ENCODE measurements at regions not wholly inside any gene's neighbourhood (a gene's known extent, or its start where the extent isn't known, plus 50 kb on each side); places are given as distances from the start of the nearest gene placed in this dataset.

DNA sequence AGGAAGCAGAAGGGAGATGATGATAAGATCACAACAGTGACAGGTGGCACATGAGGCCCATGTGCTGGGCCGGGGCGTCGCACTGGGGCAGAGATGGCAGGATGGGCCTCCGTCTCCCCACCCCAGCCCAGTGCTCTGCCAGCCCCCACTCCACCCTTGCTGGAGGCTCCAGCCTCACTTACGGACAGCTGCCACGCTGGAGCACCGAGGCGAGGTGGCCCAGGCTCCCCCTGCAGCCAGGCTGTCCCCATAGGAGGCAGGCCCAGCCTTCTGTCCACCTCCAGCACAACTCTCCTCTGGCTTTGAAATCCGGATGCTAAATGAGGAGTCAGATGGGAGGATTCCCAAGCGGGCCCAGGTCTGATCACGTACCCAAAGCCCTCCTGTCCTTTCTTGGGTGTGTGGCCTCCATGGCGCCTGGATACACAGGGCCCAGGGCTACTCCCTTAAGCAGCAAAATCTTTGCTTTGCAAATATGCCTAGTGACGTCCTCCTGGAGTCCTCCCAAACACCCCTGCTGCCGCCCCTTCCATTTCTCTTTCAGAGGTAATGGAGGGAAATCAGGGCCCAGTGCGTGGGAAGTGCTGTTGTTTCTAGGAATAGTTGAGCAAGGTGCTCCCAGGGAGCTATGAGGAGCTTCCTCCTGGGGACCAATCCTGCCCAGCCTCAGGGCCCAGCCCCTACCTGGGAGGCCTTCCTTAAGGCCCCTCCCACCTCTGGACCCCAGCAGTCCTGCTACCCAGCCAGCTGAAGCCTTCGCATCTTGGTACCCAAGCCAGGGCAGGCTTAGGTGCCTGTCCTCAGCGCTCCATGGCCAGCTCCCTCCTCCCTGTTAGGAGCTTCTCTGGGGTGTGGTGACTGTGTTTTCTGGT lies 170.4 kb upstream of the MYCN start:
- no peak for DNase-seq (ENCODE audit: low spot score)
- TF ChIP-seq, protein P1, sequence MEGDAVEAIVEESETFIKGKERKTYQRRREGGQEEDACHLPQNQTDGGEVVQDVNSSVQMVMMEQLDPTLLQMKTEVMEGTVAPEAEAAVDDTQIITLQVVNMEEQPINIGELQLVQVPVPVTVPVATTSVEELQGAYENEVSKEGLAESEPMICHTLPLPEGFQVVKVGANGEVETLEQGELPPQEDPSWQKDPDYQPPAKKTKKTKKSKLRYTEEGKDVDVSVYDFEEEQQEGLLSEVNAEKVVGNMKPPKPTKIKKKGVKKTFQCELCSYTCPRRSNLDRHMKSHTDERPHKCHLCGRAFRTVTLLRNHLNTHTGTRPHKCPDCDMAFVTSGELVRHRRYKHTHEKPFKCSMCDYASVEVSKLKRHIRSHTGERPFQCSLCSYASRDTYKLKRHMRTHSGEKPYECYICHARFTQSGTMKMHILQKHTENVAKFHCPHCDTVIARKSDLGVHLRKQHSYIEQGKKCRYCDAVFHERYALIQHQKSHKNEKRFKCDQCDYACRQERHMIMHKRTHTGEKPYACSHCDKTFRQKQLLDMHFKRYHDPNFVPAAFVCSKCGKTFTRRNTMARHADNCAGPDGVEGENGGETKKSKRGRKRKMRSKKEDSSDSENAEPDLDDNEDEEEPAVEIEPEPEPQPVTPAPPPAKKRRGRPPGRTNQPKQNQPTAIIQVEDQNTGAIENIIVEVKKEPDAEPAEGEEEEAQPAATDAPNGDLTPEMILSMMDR (IDR thresholded peaks at IDR 0.05; ENCODE audit: extremely low read depth, missing control alignments), result no peak

DNA sequence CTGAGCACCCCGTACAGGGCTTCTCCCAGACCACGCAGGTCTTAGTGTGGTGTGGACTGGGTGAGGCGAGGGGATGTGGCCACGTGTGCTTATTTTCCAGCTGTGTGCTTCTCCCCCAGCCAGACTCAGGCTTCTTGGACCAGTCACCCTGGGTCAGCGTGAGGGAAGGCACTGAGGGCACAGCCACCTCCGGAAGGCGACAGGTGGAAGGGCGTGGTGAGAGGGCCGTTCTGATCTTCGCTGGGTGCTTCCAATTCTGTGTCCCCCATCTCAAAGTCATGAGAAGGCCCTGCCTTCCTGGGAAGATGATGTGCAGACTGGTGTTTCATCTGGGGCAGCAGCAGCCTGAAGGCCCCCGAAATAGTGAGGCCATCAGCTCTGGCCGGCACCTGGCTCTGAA lies 169.7 kb upstream of the MYCN start:
- DNase-seq (ENCODE audit: low spot score), result no peak
- TF ChIP-seq, protein P1 (IDR thresholded peaks at IDR 0.05; ENCODE audit: extremely low read depth, missing control alignments), result no peak

DNA sequence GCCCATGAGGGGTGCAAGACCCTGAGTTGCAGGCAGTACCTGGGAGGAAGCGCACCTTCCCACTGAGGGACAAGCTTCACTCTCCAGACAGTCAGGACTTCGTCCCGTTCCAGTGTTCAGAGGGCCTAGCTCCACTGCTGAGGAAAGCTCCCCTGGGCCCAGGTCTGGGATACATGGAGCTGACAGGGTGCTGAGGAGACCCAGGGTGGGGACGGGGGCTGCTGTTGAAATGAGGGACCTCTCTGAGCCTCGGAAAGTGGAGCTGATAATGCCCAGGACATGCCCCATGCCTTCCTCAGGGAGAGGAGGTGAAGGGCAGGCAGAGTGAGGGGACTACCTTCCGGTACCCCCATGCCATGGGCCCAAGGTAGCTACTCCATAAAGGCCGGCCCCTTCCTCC lies 169.2 kb upstream of the MYCN start:
- no peak for DNase-seq (ENCODE audit: low spot score)
- TF ChIP-seq, protein P1 (IDR thresholded peaks at IDR 0.05; ENCODE audit: extremely low read depth, missing control alignments), result no peak

DNA sequence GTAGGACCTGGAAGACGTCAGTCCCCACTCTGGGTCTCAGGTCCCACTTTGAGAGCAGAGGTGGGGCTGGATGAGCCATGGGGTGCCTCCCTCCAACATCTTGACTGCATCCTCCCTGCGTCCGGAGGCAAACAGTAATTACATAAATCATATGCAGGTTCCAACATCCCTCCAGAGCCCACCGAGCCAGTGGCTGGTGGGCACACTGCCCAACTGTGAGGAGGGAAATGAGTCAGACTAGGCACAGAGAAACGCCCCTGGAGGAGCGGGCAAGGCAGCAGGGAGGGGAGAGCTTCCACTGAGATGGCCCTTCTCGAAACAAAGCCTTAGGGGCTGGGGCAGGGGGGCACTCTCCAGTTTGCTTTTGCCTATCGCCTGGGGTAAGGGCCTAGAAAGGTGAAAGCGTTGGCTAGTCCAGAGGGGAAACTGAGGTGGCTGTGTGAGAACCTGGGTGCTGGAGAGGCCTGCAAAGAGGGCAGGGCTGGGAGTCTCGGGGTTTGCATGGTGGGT lies 168.2 kb upstream of the MYCN start:
- TF ChIP-seq, protein P1 (IDR thresholded peaks at IDR 0.05; ENCODE audit: extremely low read depth, missing control alignments), result no peak
- DNase-seq (ENCODE audit: low spot score), result no peak

DNA sequence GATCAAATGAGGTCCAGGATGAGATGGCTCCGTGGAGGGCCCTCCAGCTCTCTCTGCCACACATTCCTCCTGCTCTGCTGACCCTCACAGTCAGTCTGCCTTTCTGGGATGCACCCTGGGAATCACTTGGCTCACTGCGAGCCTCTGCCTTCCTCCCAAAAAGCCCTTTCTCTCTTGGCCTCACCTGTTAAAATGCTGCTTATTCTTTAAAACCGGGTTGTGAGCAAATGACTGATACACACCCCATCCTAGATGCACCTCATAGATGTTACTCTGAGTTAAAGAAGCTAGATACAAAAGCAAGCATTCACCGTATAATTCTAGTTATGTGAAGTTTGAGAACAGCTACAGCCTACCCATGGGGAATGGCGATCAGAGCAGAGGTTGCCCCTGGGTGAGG lies 167.7 kb upstream of the MYCN start:
- DNase-seq (ENCODE audit: low spot score), result no peak
- TF ChIP-seq, protein P1 (IDR thresholded peaks at IDR 0.05; ENCODE audit: extremely low read depth, missing control alignments), result no peak

DNA sequence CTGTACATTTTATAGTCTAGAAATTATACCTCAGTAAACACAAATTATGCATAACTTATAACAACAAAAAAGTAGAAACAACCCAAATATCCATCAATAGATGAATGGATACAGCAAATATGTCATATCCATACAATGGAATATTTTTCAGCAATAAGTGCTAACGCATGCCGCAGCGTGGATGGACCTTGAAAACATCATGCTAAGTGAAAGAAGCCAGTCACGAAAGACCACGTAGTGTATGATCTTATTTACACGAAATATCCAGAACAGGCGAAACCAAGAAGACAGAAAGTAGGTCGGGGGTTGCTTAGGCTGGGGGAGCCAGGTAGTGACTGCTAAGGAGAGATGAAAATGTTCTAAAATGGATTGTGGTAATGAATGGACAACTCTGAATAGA lies 167.1 kb upstream of the MYCN start:
- no peak for DNase-seq (ENCODE audit: low spot score)
- TF ChIP-seq, protein P1 (IDR thresholded peaks at IDR 0.05; ENCODE audit: extremely low read depth, missing control alignments), result no peak

DNA sequence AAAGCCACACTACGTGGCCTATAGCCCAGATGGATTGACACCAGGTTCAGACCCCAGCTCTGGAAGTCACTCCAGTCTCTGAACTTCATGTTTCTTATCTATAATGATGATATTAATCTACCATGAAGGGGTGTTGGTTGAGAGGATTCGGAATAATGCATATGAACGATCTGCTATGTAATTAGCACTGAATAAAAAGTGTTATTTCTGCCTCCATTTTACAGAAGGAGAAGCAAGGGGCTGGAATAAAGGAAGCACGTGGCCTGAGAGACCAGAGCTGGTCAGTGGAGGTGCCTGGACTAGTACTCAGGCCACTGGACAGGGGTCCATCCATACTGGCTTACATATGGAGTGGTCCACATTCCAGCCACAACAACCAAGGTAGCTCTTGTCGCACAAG lies 166.5 kb upstream of the MYCN start:
- TF ChIP-seq, protein P1 (IDR thresholded peaks at IDR 0.05; ENCODE audit: extremely low read depth, missing control alignments), result no peak
- no peak for DNase-seq (ENCODE audit: low spot score)
